ENCODE measurements at regions not wholly inside any gene's neighbourhood (a gene's known extent, or its start where the extent isn't known, plus 50 kb on each side); places are given as distances from the start of the nearest gene placed in this dataset.
"Not testable (repeated sequence)": the region's sequence is repeated elsewhere in the genome, so short reads cannot be mapped to it uniquely, and the experiment has no call there.

DNA sequence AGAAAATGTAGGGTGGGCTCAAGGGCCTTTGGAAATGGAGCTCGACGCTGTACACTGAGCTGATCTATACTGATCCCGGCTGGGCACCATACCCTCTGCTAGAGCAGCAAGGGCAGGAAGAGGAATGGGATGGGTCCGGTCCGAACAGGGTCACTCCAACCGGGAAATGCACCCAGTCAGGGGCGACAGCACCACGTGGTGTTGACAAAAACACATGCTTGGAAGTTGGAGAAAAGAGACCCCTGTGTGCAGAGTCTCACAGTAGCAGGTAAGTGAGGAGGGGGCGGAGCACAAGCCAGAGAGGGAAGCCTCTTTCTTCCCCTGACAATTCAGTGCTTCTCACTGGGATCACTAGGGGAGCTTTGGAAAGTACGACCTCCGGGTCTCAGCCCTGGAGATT is 84.1 kb upstream of the ASB18 start:
- DNase-seq, result no peak

DNA sequence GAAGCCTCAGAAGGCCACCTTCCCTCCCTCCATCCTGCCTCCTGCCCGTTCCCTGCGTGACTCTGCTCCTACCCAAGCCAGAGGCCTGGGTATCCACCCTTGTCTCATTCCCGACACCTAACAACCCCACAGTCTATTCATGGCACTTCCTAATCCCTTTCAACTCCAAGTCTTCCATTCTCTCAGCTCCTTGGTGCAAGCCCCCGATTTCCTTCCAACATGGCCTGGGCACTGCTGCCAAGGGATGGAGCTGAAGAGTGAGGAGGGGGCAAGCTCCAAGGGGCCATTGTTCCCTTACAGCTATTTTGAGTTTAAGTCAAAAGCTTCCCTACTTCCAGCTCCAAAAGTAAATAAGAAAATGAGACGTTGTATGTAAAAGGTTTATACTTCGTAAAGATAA is 84.8 kb upstream of the ASB18 start:
- no peak for DNase-seq

DNA sequence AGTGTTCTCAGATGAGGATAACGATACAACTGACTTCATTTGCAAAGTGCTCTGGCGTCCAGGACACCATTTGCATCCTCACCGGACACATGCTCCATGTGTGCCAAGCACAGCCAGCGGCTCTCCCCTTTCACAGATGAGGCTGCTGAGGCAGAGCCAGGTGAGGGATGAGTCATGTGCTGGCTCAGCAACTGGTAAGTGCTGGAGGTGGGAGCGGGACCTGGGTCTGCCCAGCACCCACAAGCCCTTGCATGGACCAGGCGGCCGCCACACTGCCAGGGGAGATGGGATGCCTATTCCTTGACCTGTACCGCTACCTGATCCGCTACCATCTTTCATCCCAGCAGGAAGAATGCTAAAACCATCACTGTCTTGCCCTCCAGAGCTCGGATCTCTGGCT is 86.2 kb upstream of the ASB18 start:
- no peak for DNase-seq

DNA sequence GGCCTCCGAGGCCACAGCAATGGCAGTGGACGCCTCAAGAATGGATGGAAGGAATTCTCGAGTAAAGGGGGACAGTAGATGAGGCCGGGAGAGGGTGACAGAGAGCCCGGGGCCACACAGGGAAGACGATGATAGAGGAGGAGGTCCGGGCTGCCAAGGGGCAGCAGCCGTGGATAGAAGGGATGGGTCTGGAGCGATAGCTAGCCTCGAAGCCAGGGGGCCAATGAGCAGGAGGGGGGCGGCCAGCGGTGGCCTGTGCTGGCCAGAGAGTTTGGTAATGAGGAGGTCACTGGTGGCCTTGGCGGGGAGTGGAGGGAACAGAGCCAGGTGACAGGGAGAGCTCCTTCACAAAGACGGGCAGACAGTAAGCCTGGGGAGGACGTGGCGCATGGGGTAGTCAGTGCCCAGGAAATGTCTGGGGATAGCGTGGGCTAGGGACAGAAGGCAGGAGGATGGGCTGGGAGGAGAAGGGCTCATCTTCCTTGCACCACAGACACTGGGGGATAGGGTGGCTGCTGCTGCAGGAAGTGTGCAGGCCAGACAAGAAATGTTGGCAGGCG is 87.8 kb upstream of the ASB18 start:
- no peak for DNase-seq

DNA sequence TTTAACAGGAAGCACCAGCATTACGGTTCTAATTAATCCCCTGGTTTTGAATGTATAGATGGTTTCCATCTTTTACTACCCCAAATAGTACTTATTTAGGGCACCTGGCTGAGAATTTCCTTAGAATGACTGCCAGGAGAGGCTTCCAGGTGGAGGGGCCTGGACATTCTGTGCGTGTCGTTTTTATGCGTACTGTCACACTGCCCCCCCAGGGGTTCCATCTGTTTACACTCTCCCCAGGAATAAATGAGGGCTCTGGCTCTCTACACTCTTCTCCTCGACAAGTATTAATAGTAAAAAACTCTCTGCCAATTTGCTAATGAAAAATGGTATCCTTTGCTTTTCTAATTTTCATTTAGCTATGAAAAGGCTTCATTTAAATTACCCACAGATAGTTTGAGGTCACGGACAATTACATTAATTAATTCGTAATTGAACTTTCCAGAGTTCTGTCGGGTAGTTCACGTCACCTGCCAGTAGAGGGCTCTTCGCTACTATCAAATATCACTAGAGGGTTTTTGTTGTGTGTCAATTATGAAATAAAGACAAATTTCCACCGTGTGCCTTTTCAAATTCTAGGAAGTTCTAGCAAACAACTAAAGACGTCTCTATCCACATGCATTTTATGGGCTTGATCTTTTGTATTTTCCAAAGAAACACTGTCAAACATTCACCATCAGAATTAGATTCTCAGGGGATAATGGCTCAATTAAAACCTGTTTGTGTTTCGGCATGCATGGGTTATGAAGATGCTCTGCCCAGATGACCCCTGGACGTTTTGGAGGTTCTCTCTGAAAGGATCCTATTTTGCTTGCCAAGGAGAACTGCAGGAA is 88.8 kb upstream of the ASB18 start:
- DNase-seq, result no peak

DNA sequence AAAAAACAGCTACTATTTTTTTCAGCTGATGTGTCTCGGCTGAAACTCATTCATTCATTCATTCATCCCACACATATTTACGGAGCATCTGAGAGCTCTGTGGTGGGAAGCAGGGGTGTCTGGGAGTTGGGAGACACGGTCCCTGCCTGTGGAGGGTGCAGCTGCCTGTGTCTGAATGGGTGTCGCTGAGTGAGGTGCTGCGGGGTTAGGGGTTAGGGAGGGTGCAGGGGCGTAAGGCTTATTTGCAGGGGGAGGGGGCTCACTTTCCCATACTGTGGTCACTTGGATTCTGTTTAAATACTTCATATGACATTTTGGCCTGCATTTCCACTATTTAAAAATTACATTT is 89.4 kb upstream of the ASB18 start:
- no peak for DNase-seq

DNA sequence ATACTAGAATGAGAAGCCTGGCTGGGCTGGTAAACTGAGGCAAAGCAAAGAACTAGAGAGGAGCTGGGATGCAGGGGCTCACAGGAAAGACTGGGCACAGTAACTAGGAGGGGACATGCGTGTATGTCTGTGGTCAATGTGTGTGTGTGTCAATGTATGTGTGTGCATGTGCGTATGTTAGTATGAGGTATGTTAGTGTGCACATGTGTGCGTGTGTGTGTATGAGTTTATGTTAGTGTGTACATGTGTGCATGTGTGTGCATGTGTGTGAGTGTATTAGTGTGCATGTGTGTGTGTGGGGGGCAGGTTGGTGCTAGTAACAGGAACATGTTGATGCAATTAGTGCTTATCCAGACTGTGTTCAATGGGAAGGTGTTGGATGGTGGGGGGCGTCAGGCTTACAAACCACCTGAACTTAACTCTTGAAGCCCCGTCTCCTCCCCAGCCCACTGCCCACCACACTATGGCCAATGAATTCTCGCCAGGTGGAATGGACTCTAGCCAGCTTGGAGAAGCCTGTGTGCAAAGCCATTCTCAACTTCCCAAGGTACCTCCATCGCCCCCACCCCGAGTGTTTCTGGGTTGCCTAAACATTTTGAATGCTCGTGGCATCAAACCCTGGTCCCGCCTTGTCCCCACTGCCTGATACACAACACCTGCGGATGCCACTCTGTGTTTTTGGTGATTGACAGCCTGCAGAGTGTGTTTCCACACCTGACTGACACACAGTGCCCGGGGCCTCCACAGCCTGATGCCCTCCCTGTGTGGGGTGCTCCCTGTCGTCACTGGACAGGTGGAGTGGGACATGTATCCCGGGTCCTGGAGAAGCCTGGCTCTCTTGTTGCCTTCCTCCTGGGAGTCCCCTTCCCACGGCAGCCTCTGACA is 90.1 kb upstream of the ASB18 start:
- no peak for DNase-seq

DNA sequence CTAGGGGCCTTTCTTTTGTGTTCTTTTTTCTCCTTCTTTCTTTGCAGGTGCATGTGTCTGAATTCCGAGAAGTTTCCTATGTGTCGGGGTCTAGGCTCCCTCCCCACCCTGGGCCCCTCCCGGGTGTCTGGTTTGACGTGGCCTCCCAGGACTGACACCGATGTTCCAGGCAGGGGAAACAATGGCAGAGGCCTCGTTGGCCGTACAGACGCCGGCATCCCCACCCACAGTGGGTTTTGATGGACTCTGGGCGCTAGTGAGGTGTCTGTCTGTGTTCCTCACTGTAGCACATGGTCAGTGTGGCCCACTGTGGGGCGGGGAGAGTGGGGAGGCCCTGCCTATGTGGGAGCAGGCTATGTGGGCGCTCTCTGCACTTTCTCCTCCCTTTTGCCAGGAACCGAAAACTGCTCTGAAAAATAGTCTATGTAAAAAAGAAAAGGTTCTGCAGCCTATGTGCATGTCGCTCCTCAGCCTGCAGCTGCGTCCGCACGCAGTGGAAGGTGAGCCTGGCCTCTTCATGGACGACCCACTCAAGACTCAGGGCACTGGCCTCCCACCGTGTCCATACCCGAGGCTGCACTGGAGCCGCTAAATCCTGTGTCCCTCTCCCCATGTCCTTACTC is 90.9 kb upstream of the ASB18 start:
- no peak for DNase-seq

DNA sequence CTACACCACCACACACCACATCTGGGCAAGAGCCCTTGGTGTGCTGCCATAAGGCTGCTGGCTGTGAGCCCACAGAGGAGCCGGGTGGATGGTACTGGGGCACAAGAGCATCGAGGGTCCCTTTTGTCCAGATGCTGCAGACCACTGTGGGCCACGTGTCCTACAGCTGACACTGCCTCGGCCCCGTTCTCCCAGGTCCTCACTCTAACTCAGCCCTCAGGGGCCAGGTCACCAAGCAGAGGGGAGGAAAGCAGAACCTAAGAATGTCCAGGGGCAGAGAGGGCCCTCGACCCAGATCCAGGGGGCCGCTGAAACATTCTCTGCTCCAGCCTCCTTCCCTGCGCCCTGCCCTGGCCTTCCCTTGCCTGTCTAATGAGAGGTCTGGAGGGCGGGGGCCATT is 91.7 kb upstream of the ASB18 start:
- DNase-seq, result no peak

DNA sequence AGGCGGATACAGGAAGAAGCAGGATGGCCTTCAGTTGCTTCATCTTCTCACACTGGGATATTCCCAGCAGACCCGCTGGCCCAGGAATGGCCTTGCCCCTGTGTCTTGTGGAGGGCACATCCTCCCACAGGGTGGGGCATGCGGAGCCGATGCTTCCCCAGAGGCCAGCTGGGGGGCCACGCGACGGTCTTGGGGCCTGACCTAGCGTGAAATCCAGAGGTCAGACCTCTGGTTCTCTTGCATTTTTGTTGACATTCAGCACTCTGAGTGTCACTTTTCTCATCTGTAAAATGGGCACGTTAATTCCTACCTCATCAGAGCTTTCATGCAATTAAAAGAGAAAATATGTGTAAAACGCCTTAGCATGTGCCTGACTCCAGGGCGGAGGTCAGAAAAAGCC is 92.1 kb upstream of the ASB18 start:
- DNase-seq, result not testable (repeated sequence)

DNA sequence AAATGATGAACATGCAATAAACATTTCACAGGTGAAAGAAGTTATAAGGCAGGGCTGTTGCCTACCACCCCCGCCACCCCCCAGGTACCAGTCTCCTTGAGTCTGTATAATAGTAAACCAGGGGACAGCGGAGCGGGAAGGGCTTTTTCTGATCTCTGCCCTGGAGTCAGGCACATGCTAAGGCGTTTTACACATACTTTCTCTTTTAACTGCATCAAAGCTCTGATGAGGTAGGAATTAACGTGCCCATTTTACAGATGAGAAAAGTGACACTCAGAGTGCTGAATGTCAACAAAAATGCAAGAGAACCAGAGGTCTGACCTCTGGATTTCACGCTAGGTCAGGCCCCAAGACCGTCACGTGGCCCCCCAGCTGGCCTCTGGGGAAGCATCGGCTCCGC is 94.3 kb upstream of the ASB18 start:
- DNase-seq, result not testable (repeated sequence)

DNA sequence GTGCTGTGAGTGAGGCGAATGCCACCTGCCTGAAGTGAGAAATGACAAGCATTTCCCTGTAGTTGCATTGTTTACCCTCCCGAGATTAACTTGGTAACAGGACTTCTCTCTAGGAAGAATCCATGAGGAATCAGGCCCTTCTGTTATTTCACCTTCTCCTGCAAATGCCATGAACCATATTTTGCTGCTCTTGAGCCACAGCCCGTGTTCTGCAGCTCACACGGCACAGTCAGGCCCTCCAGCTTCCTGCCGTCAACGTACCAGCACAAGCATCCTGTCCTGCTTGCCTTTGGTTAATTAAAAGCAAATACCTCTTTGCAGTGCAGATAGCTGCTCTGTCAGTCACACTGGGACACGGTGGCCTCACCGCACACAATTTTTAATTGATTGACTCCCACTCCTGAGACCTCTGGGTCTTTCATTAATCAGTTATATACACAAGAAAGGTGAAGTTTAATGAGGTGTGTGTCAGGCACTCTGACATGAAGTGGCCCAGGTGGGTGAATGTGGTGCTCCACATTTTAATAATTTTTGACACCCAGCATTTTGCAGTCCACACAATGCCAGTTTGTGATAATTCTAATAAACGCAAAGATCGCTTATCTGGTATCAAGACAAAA is 95.3 kb upstream of the ASB18 start:
- DNase-seq, result no peak

DNA sequence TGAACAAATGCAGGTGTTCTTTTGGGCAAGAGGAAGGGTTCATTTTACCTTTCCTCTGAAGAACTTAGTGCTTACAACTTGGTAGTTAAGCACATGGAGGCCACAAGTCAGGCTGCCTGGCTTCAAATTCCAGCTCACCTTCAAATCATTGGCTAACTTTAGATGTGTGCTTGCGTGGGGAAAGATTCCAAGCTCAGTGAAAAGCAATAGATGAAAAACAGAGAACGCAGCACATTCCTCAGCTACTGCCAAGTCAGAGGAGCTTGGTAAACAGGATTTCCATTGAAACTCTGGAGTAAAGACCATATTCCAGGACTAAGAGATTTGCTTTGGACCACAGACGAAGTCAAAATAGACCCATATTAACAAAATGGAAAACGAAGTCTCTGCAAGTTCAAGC is 96.3 kb upstream of the ASB18 start:
- DNase-seq, result no peak

DNA sequence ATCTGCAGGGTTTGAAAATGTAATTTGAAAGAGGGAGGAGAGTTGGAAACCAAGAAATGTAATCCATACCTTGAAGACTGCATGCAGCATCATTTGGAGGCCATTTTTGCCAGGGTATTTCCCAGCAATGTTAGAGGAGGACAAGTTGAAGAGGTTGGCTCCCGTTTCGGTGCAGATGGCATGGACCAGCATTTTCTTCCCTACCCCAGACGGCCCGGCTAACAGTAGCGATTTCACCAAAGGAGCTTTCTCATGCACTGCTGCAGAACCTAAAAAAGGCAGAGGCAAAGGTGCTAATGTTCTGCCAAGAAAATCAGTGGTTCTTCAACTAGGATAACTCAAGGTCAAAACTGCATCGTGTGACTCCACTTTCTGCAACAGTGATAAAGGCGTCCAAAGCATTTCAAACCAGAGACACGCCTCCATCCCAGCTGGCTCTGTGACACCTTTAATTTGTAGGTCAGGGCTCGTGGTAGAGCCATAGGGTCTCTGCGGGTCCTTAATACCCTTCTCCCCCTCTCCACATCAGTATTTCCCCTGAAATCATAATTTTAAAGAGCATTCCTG is 99.6 kb upstream of the ASB18 start:
- DNase-seq, result no peak

DNA sequence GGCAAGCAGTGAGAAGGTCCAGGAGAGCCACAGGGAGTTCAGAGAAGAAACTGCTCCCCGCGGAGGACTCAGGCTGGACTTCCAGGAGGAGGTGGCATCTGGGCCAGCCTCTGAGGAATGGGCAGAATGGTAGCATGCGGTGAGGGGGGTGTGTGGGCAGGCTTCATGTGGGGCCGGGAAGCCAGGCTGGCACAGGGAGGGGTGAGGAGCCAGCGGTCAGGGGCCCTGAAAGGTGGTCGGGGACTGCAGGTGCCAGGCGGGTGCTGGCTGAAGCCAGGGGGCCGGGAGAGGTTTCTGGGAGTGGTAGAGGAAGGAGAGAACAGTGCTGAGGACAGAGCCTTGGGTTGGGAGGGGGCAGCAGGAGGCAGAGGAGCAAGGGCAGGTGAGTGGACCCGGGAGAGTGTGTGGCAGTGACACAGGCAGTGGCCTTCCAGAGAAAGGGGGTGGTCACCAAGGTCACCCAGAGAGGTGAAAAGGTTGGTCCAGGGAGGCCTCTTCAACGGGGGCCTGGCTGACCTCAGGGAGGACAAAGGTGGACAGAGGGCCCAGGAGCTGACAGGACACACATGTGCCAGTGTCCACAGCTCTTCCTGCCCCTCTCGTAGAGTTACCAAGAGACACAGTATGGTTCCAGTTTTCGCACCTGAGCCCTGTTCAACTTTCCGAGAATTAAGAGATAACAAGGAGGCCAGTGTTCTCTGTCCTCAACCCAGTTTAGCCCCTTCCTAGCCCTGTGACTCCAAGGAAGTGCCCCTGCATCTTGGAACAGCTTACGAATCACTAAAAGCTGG is 101.2 kb upstream of the ASB18 start:
- no peak for DNase-seq

DNA sequence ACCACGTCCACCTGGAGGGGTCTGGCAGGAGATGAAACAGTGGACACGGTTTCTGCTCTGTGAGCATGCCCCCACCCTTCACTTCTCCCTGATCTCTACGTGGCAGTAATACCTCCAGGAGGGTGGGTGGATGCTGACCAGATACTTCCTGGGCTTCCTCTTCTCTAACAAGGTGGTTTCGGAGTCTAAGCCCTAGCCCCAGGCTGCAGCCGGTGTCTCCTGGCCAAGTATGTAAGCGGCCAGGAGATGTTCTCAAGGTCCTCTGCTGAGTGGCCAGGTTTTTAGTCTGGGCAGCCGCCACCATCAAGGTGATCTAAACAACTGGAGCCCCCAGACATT is 101.8 kb upstream of the ASB18 start:
- no peak for DNase-seq

DNA sequence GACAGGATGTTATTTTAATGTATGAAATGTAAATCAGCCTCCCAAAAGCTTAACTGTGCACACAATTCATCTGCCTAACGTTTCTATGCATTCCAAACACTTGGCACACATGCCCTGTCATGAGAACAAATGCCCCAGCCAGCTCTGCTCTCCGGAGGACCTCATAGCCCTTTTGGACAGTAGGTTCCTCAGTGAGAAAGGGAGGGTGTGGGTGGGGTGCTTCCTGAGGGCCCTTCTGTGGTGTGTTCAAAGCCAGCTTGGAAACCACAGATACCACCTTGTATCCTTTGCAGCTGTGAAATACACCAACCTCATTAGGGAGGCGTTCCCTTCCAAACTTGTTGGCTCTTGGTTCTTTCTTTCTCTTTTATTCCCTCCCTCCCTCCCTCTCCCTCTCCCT is 102.2 kb upstream of the ASB18 start:
- no peak for DNase-seq

DNA sequence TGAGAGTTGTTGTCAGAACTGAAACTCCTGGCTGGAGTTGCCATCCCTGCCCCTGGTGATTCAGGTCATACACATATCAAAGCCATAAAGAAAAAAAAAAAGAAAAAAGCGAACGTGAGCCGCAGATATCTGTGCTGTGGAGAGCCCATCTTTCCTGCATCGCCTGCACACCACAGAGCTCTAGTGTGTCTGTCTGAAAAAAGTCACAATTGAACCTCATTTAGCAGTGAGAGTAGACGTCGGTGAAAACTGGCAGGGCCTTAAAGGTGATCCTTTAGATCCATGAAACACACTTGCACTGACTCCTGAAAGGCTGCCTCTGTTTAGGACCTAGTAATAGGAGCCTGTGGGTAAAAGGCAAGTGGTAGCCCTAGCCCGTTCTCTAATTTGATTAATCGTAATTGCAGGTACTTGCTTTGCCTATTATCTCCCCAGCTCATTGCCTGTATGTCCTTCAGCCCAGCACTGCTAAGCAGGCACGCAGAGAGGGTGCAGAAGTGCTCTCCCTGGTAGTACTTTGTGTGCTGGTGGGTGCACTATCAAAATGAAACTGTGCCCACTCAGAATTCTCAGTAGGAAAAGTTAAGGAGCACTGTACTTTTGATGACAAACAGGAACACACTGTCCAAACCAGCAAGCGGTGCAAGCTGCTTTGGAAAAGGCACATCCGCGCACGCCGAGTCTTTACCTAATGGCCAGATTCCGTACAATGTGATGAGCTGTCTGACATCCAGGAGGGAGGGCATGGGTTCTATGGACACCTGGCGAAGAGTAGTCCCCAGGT is 103.5 kb upstream of the ASB18 start:
- DNase-seq, result no peak

DNA sequence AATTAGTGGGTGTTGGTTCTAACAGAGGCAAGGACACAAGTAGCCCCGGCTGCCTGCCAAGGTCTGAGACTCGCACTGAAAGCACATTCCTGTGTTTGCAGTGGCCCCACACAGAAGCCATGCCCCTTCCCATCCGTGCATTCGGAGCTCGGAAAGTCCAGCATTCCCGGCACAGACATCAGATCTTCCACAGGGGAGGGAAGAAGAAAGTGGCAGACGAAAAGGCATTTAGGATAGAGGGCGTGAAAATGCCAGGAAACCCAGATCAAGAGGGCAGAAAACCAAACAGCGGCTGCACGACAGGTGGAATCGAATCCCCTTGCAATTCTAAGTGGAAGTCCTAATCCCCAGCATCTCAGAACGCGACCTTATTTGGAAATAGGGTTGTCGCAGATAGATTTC is 105.5 kb upstream of the ASB18 start:
- DNase-seq, result no peak

DNA sequence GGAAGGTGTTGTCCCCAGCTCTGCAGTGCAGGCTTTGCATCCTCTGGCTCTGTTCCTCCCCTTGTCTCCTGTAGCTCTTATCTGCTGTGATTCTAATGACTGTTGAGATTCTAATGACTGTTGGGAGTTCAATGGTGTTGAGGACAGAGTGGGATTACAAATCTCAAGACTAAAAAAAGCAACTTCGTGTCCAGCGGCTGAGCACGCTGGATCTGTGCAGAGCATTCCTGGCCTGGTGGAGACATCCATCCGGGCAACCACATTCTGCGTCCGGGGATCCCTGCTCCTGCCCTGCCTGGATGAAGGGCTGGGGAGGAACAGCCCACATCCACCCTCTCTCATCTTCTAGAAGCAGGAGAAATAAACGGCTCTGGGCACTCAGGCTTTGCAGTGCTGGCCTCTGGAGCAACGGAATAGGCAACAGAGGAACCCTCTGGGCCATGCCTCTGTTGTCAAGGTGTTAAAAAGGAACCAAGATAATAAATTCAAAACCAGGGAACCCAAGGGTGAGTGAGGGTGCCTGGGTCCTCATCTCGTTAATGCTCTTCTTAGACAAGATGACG is 106.7 kb upstream of the ASB18 start:
- DNase-seq, result no peak

DNA sequence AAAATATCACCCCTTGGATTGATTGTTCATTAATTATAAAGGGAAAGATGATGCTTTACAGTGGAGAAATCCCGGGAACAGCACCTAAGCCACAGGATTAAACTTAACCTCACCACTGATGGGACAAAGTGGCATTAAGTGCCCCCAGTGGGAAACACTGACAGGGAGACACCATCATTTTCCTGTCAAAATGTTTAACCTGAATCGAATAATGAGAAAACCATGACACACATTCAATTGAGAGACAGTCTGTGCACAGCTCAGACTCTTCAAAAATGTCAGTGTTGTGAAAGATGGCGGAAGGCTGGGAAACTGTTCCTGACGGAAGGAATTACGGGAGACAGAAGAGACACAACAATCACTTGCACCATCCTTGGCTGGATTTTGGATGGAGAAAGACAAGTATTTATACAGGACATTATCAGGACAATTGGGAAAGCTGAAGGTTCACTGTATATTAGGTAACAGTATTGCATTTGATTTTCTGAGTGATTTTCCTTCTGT is 111.8 kb upstream of the ASB18 start:
- no peak for DNase-seq

Data from activated CD4-positive, alpha-beta T cell treated with anti-CD3 and anti-CD28 coated beads for 1 hour (primary cell).